IMR-90 (cell line): ENCODE measurements at regions not wholly inside any gene's neighbourhood (a gene's known extent, or its start where the extent isn't known, plus 50 kb on each side); places are given as distances from the start of the nearest gene placed in this dataset.

Experiments
- ATAC-seq: fragments of 200-7000 bp; cut with Tn5 transposase; 2 replicates; pipeline ENCODE4 v1.9.1; 2020; ENCODE audit warnings: low read depth, mild to moderate bottlenecking, moderate library complexity
- BruUV-seq: library from RNA; stranded (reverse); fragments of 400-500 nt; replicated peaks from 2 replicates; lab custom pipeline; 2021; lab: Mats Ljungman, UMichigan
- CTCF ChIA-PET: fragments of 300-600 bp; formaldehyde crosslinking; extraction: SDS; loops from one replicate; lab custom pipeline; 2021; ENCODE audit warnings: antibody characterized with exemption; lab: Yijun Ruan, JAX
- POLR2A ChIA-PET: fragments of 300-600 bp; sonication (Branson Sonifier 250); formaldehyde crosslinking; loops from one replicate; lab custom pipeline; 2022; ENCODE audit warnings: antibody characterized with exemption; ENCODE audit not compliant: unreplicated experiment; lab: Charles Lee
- DNase-seq: peaks from one replicate; pipeline ENCODE4 v3.0.0; 2013
- H2AFZ ChIP-seq: replicated peaks from 2 replicates; pipeline ENCODE3; 2013; ENCODE audit warnings: low read length, mild to moderate bottlenecking; ENCODE audit not compliant: poor library complexity
- H2AK5ac ChIP-seq: 2 replicates; pipeline ENCODE4 v1.6.1; 2013; ENCODE audit warnings: low read depth, low read length, inconsistent platforms
- H2AK9ac ChIP-seq: replicated peaks from 2 replicates; pipeline ENCODE3; 2013; ENCODE audit warnings: mild to moderate bottlenecking, low read depth, low read length, moderate library complexity; ENCODE audit not compliant: poor library complexity
- H2BK120ac ChIP-seq: 2 replicates; pipeline ENCODE4 v1.6.1; 2013; ENCODE audit warnings: low read depth, low read length, inconsistent platforms
- H2BK15ac ChIP-seq: 3 replicates; pipeline ENCODE4 v1.6.1; 2013; ENCODE audit warnings: low read depth, low read length, inconsistent platforms
- H2BK20ac ChIP-seq: 2 replicates; pipeline ENCODE4 v1.6.1; 2013; ENCODE audit warnings: low read depth, mild to moderate bottlenecking, inconsistent platforms, low read length, moderate library complexity
- H2BK5ac ChIP-seq: 2 replicates; pipeline ENCODE4 v1.6.1; 2013; ENCODE audit warnings: mild to moderate bottlenecking, low read depth, low read length, inconsistent platforms; ENCODE audit not compliant: poor library complexity, severe bottlenecking
- H3K14ac ChIP-seq: replicated peaks from 2 replicates; pipeline ENCODE4 v1.6.1; 2013; ENCODE audit warnings: low read depth, low read length, inconsistent platforms
- H3K18ac ChIP-seq: 2 replicates; pipeline ENCODE4 v1.6.1; 2013; ENCODE audit warnings: low read depth, low read length, control low read depth
- H3K23ac ChIP-seq: 2 replicates; pipeline ENCODE4 v1.6.1; 2013; ENCODE audit warnings: low read depth, low read length, inconsistent platforms
- H3K27ac ChIP-seq: 2 replicates; pipeline ENCODE4 v1.5.1; 2013; ENCODE audit warnings: mild to moderate bottlenecking, control low read depth, low read length; ENCODE audit not compliant: insufficient read depth
- H3K27me3 ChIP-seq: 2 replicates; pipeline ENCODE4 v1.6.1; 2013; ENCODE audit warnings: low read length; ENCODE audit not compliant: control insufficient read depth, insufficient read depth
- H3K36me3 ChIP-seq: 2 replicates; pipeline ENCODE4 v1.6.1; 2013; ENCODE audit warnings: low read length, mixed read lengths; ENCODE audit not compliant: control insufficient read depth, insufficient read depth
- H3K4ac ChIP-seq: 2 replicates; pipeline ENCODE4 v1.6.1; 2013; ENCODE audit warnings: low read depth, low read length, inconsistent platforms
- H3K4me1 ChIP-seq: 2 replicates; pipeline ENCODE4 v1.6.1; 2013; ENCODE audit warnings: low read length, mixed read lengths; ENCODE audit not compliant: control insufficient read depth, insufficient read depth
- H3K4me2 ChIP-seq: 2 replicates; pipeline ENCODE4 v1.6.1; 2013; ENCODE audit warnings: low read depth, mild to moderate bottlenecking, control low read depth, low read length, moderate library complexity
- H3K4me3 ChIP-seq: 2 replicates; pipeline ENCODE4 v1.5.1; 2013; ENCODE audit warnings: low read depth, mild to moderate bottlenecking, control low read depth, low read length, moderate library complexity; ENCODE audit not compliant: insufficient read depth
- H3K56ac ChIP-seq: 2 replicates; pipeline ENCODE4 v1.6.1; 2013; ENCODE audit warnings: low read length, inconsistent platforms; ENCODE audit not compliant: insufficient read depth; ENCODE audit errors: extremely low read depth
- H3K79me1 ChIP-seq, 2 experiments: 2 replicates each; pipeline ENCODE4 v1.6.1; 2013; ENCODE audit warnings: low read length in 2 of 2, inconsistent platforms in 1 of 2, low read depth in 1 of 2
- H3K9ac ChIP-seq: 2 replicates; pipeline ENCODE4 v1.6.1; 2013; ENCODE audit warnings: low read depth, low read length, control low read depth
- H3K9me1 ChIP-seq: 2 replicates; pipeline ENCODE4 v1.6.1; 2013; ENCODE audit warnings: low read length, inconsistent platforms; ENCODE audit not compliant: insufficient read depth
- H3K9me3 ChIP-seq: 2 replicates; pipeline ENCODE4 v1.6.1; 2013; ENCODE audit warnings: low read length; ENCODE audit not compliant: control insufficient read depth, insufficient read depth
- H4K20me1 ChIP-seq: 2 replicates; pipeline ENCODE4 v1.6.1; 2013; ENCODE audit warnings: low read length, inconsistent platforms; ENCODE audit not compliant: insufficient read depth
- H4K5ac ChIP-seq: 2 replicates; pipeline ENCODE4 v1.6.1; 2013; ENCODE audit warnings: mild to moderate bottlenecking, low read depth, low read length, control low read depth
- H4K8ac ChIP-seq, 2 experiments: 2 replicates each; pipeline ENCODE4 v1.6.1; 2013; ENCODE audit warnings: low read depth in 2 of 2, low read length in 2 of 2, control low read depth in 1 of 2, inconsistent platforms in 1 of 2
- H4K91ac ChIP-seq: 2 replicates; pipeline ENCODE4 v1.6.1; 2013; ENCODE audit warnings: low read depth, low read length, inconsistent platforms; ENCODE audit not compliant: insufficient read depth
- BHLHE40 ChIP-seq: fragments of 150-350 bp; IDR thresholded peaks from 2 replicates; pipeline ENCODE4 v1.6.1; 2016; ENCODE audit warnings: mild to moderate bottlenecking, low read depth, low read length
- CEBPB ChIP-seq: IDR thresholded peaks from 2 replicates; pipeline ENCODE4 v1.6.1; 2012; ENCODE audit warnings: low read depth, low read length, improper control_type of control experiment
- FOS ChIP-seq: fragments of 150-350 bp; IDR thresholded peaks from 2 replicates; pipeline ENCODE4 v1.6.1; 2016; ENCODE audit warnings: low read depth, low read length
- MAZ ChIP-seq: IDR thresholded peaks from 2 replicates; pipeline ENCODE4 v1.6.1; 2012; ENCODE audit warnings: low read depth, mild to moderate bottlenecking, low read length, improper control_type of control experiment, moderate library complexity, borderline replicate concordance
- MXI1 ChIP-seq: IDR thresholded peaks from 2 replicates; pipeline ENCODE4 v1.6.1; 2012; ENCODE audit warnings: low read depth, mild to moderate bottlenecking, low read length, moderate library complexity, borderline replicate concordance
- WGBS, 2 experiments: methylation state at CpG; one replicate each; pipeline versions ENCODE4 v1.1.5 to v1.1.7; 2013; ENCODE audit warnings: missing lambda C conversion rate in 2 of 2; ENCODE audit not compliant: insufficient read length in 1 of 2; ENCODE audit errors: extremely low coverage in 2 of 2; 5-methylcytosine and 5-hydroxymethylcytosine counted together
- dilution Hi-C: fragments of 300-500 bp; cut with HindIII; formaldehyde crosslinking; loops from one replicate; pipeline ENCODE4 v1.14.3; 2018; ENCODE audit warnings: low sequenced_read_pairs; ENCODE audit not compliant: unreplicated experiment
- in situ Hi-C: fragments of 300-500 bp; cut with MboI; formaldehyde crosslinking; loops from 3 replicates; pipeline ENCODE4 v1.14.3; 2019; ENCODE audit warnings: low sequenced_read_pairs, inconsistent platforms, mixed read lengths
- intact Hi-C: fragments of 100-400 bp; cut with micrococcal nuclease; formaldehyde crosslinking; loops from 2 replicates; pipeline ENCODE4 v1.10.0; 2022
- TF ChIP-seq, protein P1 (sequence below): fragments of 150-350 bp; IDR thresholded peaks from 2 replicates; pipeline ENCODE4 v1.6.1; 2017; ENCODE audit warnings: mild to moderate bottlenecking, antibody characterized with exemption, low read length, low read depth

GRCh38 chr12:128098730-128099129 is 168.2 kb upstream of the TMEM132C start:
- no TSS peak for BruUV-seq
- CTCF ChIA-PET: no interaction called here
- Histone ChIP-seq H3K23ac (no peak overlapping the region), H2BK15ac (no peak overlapping the region), H3K18ac (no peak overlapping the region), H3K27me3 (no peaks in the 10 kb centered on the region), H4K5ac (no peak overlapping the region), H4K91ac (no peak overlapping the region), H4K20me1 (no peaks in the 10 kb centered on the region), H3K56ac (no peak overlapping the region), H3K9me3 (peaks cover 12% of the 10 kb centered on the region; the same call in 1 of the 2 replicates), H4K8ac (no peak overlapping the region), H3K4me2 (no peak overlapping the region), H2AFZ (no peak overlapping the region), H3K4me1 (no peaks in the 10 kb centered on the region), H2AK9ac (no peak overlapping the region), H3K9ac (no peak overlapping the region), H2BK20ac (no peak overlapping the region), H2BK120ac (no peak overlapping the region), H3K79me1 (no peaks in the 10 kb centered on the region), H3K36me3 (no peaks in the 10 kb centered on the region), H3K4ac (no peak overlapping the region), H2BK5ac (no peak overlapping the region), H3K14ac (no peak overlapping the region), H3K4me3 (no peak overlapping the region), H3K9me1 (no peaks in the 10 kb centered on the region), H2AK5ac (no peak overlapping the region), H3K27ac (no peak overlapping the region)
- ATAC-seq (no peak), DNase-seq (no peak)
- in situ Hi-C loops: no loop called here
- POLR2A ChIA-PET: no interaction called here
- dilution Hi-C loops: no loop called here
- intact Hi-C loops: no loop called here
- TF ChIP-seq MAZ (no peak), FOS (no peak), BHLHE40 (no peak), CEBPB (no peak), MXI1 (no peak)
- TF ChIP-seq, protein P1, sequence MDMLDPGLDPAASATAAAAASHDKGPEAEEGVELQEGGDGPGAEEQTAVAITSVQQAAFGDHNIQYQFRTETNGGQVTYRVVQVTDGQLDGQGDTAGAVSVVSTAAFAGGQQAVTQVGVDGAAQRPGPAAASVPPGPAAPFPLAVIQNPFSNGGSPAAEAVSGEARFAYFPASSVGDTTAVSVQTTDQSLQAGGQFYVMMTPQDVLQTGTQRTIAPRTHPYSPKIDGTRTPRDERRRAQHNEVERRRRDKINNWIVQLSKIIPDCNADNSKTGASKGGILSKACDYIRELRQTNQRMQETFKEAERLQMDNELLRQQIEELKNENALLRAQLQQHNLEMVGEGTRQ: no peak
- WGBS, 2 experiments: 51% methylated on average over 3 of the region's 7 CpGs; no CpG with 5 or more reads in 1 of the 2 experiments
